Esophagus muscularis mucosa (tissue), 3 donors: ENCODE measurements at regions not wholly inside any gene's neighbourhood (a gene's known extent, or its start where the extent isn't known, plus 50 kb on each side); places are given as distances from the start of the nearest gene placed in this dataset.

Experiments used
- CTCF ChIP-seq, 3 experiments: fragments of 200-600 bp in 2 of 3; fragments of 450-650 bp in 1 of 3; sonication (generic) in 2 of 3; IDR thresholded peaks; one replicate each; pipeline ENCODE4 v1.5.1; 2017 to 2019; ENCODE audit warnings: antibody characterized with exemption in 3 of 3, mild to moderate bottlenecking in 2 of 3, moderate library complexity in 1 of 3
- POLR2A ChIP-seq: fragments of 450-650 bp; IDR thresholded peaks from one replicate; pipeline ENCODE4 v1.6.1; 2017; ENCODE audit warnings: antibody characterized with exemption, moderate library complexity, mild to moderate bottlenecking, low read depth

- no peak for TF ChIP-seq CTCF (IDR thresholded peaks at IDR 0.05)
- no peak for TF ChIP-seq POLR2A
These were observed 156.1 kb upstream of the SLC39A10 start for GRCh38 chr2:195500879-195501278.
